WTC11 (cell line): ENCODE measurements at regions not wholly inside any gene's neighbourhood (a gene's known extent, or its start where the extent isn't known, plus 50 kb on each side); places are given as distances from the start of the nearest gene placed in this dataset.

Experiments used
- CTCF ChIP-seq: fragments of 200-600 bp; IDR thresholded peaks from 2 replicates; pipeline ENCODE4 v1.8.0; 2022; ENCODE audit warnings: antibody characterized with exemption
- E2F1 ChIP-seq: sonication (generic); formaldehyde crosslinking; IDR thresholded peaks from 2 replicates; pipeline ENCODE4 v1.8.0; 2022; ENCODE audit warnings: mild to moderate bottlenecking, missing genetic modification reagents
- NR2C2 ChIP-seq: sonication (generic); formaldehyde crosslinking; IDR thresholded peaks from 2 replicates; pipeline ENCODE4 v1.8.0; 2022; ENCODE audit warnings: mild to moderate bottlenecking, missing genetic modification reagents
- USF1 ChIP-seq: sonication (generic); formaldehyde crosslinking; IDR thresholded peaks from 2 replicates; pipeline ENCODE4 v1.8.0; 2022; ENCODE audit warnings: mild to moderate bottlenecking, missing genetic modification reagents

GRCh38 chr9:87441251-87441650, 56.4 kb upstream of the DAPK1 start:
- no peak for TF ChIP-seq NR2C2 (CRISPR knock-in tag)
- TF ChIP-seq CTCF: no peak
- no peak for TF ChIP-seq USF1 (CRISPR knock-in tag)
- TF ChIP-seq E2F1 (CRISPR knock-in tag): no peak
